Effector memory CD8-positive, alpha-beta T cell (primary cell): ENCODE measurements at regions not wholly inside any gene's neighbourhood (a gene's known extent, or its start where the extent isn't known, plus 50 kb on each side); places are given as distances from the start of the nearest gene placed in this dataset.

ENCODE experiments used
- ATAC-seq: fragments of 150-1000 bp; cut with Tn5 transposase; replicated peaks from 2 replicates; pipeline ENCODE4 v1.10.0; 2021; ENCODE audit warnings: mild to moderate bottlenecking, moderate library complexity
- DNase-seq, 3 experiments: peaks; one replicate each; pipeline ENCODE4 v3.0.0; 2021
- H3K27ac Mint-ChIP-seq, 2 donors: one replicate each; pipeline ENCODE4 v1.8.0; 2022; ENCODE audit warnings: mild to moderate bottlenecking in 2 of 2, mixed read lengths in 2 of 2, moderate library complexity in 2 of 2
- H3K27me3 Mint-ChIP-seq, 2 donors: one replicate each; pipeline ENCODE4 v1.8.0; 2022; ENCODE audit warnings: mixed read lengths in 2 of 2
- H3K36me3 Mint-ChIP-seq: one replicate; pipeline ENCODE4 v1.8.0; 2022; ENCODE audit warnings: mild to moderate bottlenecking, moderate library complexity, mixed read lengths; ENCODE audit not compliant: insufficient read depth
- H3K4me1 Mint-ChIP-seq, 2 donors: one replicate each; pipeline ENCODE4 v1.8.0; 2022; ENCODE audit warnings: low read depth in 2 of 2, mixed read lengths in 2 of 2
- H3K4me3 Mint-ChIP-seq, 2 donors: one replicate each; pipeline ENCODE4 v1.8.0; 2022; ENCODE audit warnings: mild to moderate bottlenecking in 2 of 2, mixed read lengths in 2 of 2, moderate library complexity in 2 of 2
- H3K9me3 Mint-ChIP-seq, 2 donors: one replicate each; pipeline ENCODE4 v1.8.0; 2022; ENCODE audit warnings: mixed read lengths in 2 of 2

DNA sequence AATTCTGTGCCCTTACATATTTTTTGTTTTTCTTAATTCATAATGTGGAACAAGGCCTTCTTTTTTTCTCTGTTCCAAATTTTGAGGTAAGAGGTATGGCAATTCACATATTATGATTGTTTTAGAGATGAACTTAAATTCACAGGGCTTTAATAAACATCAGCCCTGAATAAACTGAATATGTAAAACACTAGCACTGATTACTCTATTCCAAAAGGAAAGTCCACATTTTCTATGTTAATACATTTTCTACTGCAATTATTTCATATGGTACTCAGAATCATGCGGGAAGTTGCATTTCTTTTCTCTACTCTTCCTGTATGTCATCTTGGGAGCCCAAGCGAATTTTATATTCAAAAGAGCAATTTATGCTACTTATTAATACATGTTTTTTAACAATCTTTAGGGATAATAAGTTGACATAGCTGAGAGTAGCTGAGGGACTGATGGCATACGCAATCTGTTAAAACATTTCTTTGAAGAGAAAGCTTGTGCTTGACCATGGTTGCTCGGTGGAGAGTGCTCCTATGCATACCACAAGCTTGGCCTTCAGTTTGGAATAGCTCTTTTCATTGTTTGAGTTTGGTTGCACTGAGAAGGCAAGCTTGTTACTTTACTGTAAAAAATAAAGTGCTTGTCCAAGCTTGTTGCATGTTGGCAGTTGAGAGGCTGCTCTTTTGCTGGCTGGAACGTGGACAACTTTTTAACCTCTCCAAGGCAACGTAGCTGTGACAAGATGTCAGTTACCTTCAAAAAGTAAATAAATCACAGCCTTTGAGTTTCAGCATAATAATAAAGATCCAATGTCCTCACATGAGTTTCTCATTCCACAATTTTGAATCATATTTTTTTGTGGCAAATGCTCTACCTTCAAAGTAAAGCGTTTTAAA is 196.3 kb upstream of the SPRY1 start:
- ATAC-seq (no peak), DNase-seq (no peak)

DNA sequence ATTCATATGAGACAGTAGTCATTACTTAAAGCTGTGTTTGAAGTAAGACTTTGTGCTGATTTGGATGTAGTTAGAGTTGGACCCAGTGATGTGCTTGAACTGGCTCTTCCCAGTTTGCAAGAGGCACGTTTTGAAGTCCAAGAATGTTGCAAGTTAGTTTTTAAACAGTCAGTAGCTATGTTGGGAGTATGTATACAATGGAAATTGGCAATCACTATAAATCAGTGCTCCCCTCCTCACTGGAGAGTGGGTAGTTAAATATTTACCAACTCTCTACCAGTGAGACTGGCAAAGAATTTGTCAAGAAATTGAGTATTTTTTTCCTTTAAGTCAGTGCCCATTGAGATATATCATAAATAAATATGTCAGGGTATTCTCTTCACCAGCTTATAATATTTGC is 191.9 kb upstream of the SPRY1 start:
- no peaks in the 10 kb centered on the region for H3K9me3 Mint-ChIP-seq
- H3K4me3 Mint-ChIP-seq = no peak overlapping the region
- DNase-seq = no peak
- no peaks in the 10 kb centered on the region for H3K4me1 Mint-ChIP-seq
- no peak for ATAC-seq
- no peak overlapping the region for H3K27ac Mint-ChIP-seq
- no peaks in the 10 kb centered on the region for H3K36me3 Mint-ChIP-seq
- no peaks in the 10 kb centered on the region for H3K27me3 Mint-ChIP-seq

More for the DNA sequence above, 196.3 kb upstream of the SPRY1 start:
- Mint-ChIP-seq H3K9me3 (no peaks in the 10 kb centered on the region), H3K27me3 (no peaks in the 10 kb centered on the region), H3K4me3 (no peak overlapping the region), H3K27ac (no peak overlapping the region), H3K36me3 (no peaks in the 10 kb centered on the region), H3K4me1 (no peaks in the 10 kb centered on the region)

DNA sequence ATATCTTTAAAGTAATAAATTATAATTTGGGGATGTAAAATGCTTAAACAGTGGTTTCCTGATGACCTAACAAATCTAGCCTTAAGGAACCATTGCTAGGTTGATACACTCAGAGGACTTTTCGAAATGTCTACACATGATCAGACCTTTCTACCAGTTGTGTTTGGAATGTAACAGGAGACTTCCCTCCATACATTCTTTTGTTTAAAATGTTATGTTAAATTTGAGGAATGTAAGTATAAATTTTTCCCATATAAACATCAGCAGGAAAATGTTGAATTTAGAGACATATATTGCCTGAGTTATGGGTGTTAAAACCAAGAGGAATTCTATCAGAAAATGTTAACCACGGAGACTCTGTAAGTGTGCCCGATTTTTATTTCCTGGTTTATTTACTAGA is 190.6 kb upstream of the SPRY1 start:
- Mint-ChIP-seq H3K9me3 (no peaks in the 10 kb centered on the region), H3K27me3 (no peaks in the 10 kb centered on the region), H3K4me3 (no peak overlapping the region), H3K36me3 (no peaks in the 10 kb centered on the region), H3K4me1 (no peaks in the 10 kb centered on the region), H3K27ac (no peak overlapping the region)
- no peak for DNase-seq
- ATAC-seq = no peak

DNA sequence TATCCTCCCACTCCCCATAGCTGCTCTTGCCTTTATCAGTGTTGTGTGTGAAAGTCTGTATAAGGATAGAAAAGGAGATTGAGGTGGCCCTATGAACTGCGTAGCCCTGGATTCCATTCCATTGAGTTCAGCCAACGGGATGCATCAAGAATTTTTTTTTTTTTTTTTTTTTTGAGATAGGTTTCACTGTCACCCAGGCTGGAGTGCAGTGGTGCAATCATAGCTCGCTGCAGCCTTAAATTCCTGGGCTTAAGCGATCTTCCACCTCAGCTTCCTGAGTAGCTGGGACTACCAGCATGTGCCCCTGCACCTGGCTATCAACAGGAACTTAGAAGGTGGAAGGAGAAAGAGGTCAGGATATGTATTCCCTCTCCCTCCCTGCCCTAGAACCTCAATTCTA is 187.2 kb upstream of the SPRY1 start:
- Mint-ChIP-seq H3K36me3 (no peaks in the 10 kb centered on the region), H3K4me1 (no peaks in the 10 kb centered on the region), H3K27ac (no peak overlapping the region), H3K4me3 (no peak overlapping the region), H3K9me3 (no peaks in the 10 kb centered on the region), H3K27me3 (no peaks in the 10 kb centered on the region)
- DNase-seq = no peak
- no peak for ATAC-seq

DNA sequence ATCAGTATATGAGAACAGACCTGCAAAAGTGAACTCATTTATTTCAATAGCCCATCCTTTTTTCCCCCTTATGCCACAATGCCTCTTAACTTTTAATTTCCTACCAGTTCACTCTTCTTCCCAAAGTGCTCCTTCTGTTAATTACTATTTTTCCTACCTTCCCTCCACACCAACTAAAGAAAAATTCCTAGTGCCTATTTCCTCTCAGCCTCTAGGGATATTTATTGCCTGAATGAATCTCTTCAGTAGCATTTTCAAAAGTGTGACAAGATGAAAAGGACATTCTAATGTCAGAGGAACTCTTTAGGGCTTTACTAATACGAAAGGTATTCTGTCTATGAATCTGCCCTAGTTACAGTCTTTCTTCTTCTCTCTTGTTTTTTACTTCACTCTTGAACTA is 181.1 kb upstream of the SPRY1 start:
- no peaks in the 10 kb centered on the region for H3K27me3 Mint-ChIP-seq
- no peaks in the 10 kb centered on the region for H3K4me1 Mint-ChIP-seq
- H3K9me3 Mint-ChIP-seq = no peaks in the 10 kb centered on the region
- ATAC-seq (no peak), DNase-seq (no peak)
- H3K4me3 Mint-ChIP-seq = no peak overlapping the region
- H3K27ac Mint-ChIP-seq = no peak overlapping the region
- no peaks in the 10 kb centered on the region for H3K36me3 Mint-ChIP-seq

DNA sequence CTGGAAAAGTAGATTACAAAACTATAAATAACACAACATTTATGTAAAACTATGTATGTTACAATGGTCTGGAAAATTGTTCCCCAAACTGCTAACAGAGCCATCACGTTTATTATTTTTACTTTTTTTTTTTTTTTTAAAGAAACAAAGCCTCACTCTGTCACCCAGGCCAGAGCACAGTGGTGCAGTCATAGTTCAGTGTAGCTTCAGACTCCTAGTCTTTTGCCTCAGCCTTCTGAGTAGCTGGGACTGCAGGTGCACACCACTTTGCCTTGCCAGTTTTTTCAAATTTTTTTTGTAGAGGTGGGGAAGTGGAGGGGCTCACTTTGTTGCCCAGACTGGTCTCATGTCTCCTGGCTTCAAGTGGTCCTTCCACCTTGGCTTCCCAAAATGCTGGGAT is 180.1 kb upstream of the SPRY1 start:
- Mint-ChIP-seq H3K27ac (no peak overlapping the region), H3K4me1 (no peaks in the 10 kb centered on the region), H3K4me3 (no peak overlapping the region), H3K36me3 (no peaks in the 10 kb centered on the region), H3K9me3 (no peaks in the 10 kb centered on the region), H3K27me3 (no peaks in the 10 kb centered on the region)
- ATAC-seq (no peak), DNase-seq (no peak)

DNA sequence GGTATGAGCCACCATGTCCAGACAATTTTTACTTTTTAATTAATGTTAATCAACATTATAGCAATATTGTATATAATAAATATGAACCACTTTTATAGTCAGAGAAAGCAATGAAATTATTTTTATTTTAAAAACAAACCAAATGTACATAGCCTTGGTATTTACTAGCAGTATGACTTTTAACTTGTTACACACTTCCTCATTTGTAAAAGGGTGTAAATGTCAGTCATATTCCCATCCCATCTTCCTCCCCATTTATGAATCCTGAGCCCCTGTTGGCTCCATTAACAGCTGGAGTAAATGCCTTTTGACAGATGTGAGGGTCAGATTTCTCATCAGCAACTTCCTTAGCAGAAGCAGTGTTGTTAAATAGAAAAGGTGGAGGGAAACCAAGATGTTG is 179.6 kb upstream of the SPRY1 start:
- Mint-ChIP-seq H3K4me3 (no peak overlapping the region), H3K27ac (no peak overlapping the region), H3K9me3 (no peaks in the 10 kb centered on the region), H3K4me1 (no peaks in the 10 kb centered on the region), H3K36me3 (no peaks in the 10 kb centered on the region), H3K27me3 (no peaks in the 10 kb centered on the region)
- no peak for DNase-seq
- no peak for ATAC-seq

DNA sequence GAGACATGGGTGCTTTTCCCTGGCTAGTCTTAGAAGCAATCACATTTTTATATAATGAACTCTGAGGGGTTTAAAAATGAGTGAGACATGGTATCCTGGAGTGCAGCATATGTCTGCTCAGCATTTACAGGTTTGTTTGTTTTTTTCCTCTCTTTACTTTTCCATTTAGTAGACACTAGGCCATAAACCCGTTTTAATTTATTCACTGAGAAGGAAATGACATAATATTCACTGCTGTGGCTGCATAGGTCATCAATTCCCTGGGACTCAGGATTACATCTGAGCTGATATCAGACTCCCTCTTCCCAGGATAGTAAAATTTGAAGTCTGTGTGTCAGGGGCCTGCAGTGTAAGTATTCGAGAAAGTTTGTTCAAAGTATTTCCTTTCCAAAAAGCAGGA is 178.9 kb upstream of the SPRY1 start:
- DNase-seq = no peak

DNA sequence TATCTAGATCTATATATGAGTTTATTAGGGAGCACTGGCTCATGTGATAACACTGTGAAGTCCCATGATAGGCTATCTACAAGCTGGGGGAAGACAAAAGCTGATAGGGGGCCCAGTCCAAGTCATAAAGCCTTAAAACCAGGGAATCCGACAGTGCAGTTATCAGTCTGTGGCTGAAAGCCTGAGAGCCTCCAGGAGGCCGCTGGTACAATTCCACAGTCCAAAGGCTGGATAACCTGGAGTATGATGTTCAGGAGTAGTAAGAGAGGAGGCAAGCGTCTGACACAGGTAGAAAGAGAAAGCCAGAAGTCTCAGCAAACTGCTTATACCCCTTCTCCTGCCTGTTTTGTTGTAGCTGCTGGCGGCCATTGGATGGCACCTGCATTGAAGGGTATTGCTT is 177.6 kb upstream of the SPRY1 start:
- H3K27me3 Mint-ChIP-seq = no peaks in the 10 kb centered on the region
- H3K36me3 Mint-ChIP-seq = no peaks in the 10 kb centered on the region
- no peaks in the 10 kb centered on the region for H3K4me1 Mint-ChIP-seq
- DNase-seq (no peak), ATAC-seq (no peak)
- no peak overlapping the region for H3K4me3 Mint-ChIP-seq
- H3K9me3 Mint-ChIP-seq = no peaks in the 10 kb centered on the region
- H3K27ac Mint-ChIP-seq = no peak overlapping the region

More for the DNA sequence above, 178.9 kb upstream of the SPRY1 start:
- no peaks in the 10 kb centered on the region for H3K4me1 Mint-ChIP-seq
- no peak for ATAC-seq
- no peak overlapping the region for H3K27ac Mint-ChIP-seq
- no peaks in the 10 kb centered on the region for H3K9me3 Mint-ChIP-seq
- H3K36me3 Mint-ChIP-seq = no peaks in the 10 kb centered on the region
- H3K4me3 Mint-ChIP-seq = no peak overlapping the region
- no peaks in the 10 kb centered on the region for H3K27me3 Mint-ChIP-seq

DNA sequence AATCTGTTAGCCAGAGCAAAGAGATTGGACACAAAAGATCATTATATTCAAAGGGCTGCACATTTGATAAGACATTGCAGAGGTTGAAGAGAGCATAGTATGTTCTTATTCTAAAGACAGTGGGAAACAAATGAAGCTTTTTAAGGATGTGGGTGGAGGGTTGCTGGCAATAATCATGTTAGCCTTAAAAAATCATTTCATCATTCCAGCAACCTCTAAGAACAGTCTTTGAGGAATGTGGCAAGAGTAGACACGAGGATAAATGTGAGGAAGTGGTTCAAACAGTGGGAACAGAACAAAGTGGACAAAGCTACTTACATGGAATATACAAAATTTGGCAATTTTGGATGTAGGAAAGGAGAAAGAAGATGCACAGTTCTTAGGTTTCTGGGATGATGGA is 167.3 kb upstream of the SPRY1 start:
- H3K27me3 Mint-ChIP-seq = no peaks in the 10 kb centered on the region
- H3K4me3 Mint-ChIP-seq = no peak overlapping the region
- H3K27ac Mint-ChIP-seq = no peak overlapping the region
- H3K4me1 Mint-ChIP-seq = no peaks in the 10 kb centered on the region
- no peak for DNase-seq
- H3K36me3 Mint-ChIP-seq = no peaks in the 10 kb centered on the region
- no peaks in the 10 kb centered on the region for H3K9me3 Mint-ChIP-seq
- no peak for ATAC-seq

DNA sequence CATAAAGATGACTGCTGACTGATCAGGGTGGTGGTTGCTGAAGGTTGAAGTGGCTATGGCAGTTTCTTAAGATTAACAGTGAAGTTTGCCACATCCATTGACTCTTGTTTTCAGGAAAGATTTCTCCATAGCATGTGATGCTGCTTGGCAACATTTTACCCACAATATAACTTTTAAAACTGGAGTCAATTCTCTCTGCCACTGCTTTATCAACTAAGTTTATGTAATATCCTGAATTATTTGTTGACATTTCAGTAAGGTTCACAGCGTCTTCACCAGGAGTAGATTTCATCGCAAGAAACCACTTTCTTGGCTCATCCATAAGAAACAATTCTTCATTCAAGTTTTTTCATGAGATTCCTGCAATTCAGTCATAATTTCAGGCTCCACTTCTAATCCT is 166.5 kb upstream of the SPRY1 start:
- no peak for ATAC-seq
- no peak overlapping the region for H3K4me3 Mint-ChIP-seq
- no peaks in the 10 kb centered on the region for H3K4me1 Mint-ChIP-seq
- no peaks in the 10 kb centered on the region for H3K27me3 Mint-ChIP-seq
- no peaks in the 10 kb centered on the region for H3K9me3 Mint-ChIP-seq
- no peaks in the 10 kb centered on the region for H3K36me3 Mint-ChIP-seq
- H3K27ac Mint-ChIP-seq = no peak overlapping the region
- no peak for DNase-seq

DNA sequence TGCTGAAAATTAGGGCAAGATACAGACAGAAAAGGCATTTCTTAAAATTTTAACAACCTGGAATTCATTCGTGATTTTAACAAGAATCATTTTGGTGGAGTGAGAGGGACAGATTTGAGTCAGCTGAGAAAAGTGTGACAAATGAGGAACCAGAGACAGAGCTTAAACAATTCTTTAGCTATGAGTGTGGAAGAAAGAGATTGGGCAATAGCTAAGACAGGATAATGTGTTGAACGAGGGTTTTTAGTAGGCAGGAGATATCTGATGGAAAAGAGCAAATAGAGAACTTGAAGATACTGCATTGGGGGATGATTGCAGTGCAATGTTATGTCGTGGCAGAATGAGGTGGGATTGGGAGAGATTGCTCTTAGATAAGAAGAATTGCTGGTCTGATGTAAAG is 164.2 kb upstream of the SPRY1 start:
- no peaks in the 10 kb centered on the region for H3K9me3 Mint-ChIP-seq
- H3K4me3 Mint-ChIP-seq = no peak overlapping the region
- no peaks in the 10 kb centered on the region for H3K36me3 Mint-ChIP-seq

DNA sequence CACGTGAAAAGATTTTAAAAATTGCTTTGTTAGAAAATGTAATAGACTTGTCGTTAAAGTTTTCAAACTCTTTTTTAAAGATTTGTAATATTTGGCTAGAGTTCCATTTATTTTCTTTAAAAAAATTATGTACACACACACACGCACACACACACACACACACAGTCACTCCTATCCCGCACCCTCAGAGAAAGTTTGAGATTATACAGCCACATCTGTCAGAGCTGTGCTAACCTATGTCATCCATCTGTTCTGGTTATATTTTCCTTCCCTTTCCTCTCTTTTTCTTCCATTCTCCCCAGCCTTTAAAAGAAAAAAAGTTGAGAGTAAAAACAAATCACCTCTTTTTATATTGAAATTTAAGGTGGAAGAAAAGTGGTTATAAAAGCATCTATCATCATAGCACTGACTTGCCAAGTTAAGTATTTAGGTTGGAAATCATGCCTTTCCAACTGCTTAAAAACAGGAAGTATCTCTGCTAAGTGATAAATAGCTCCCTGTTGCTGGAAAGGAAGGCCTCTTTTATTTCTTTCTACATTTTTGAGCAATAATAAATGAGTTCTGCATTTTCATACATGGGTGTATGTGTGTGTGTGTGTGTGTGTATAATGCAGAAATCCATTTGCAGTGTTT is 163.3 kb upstream of the SPRY1 start:
- Mint-ChIP-seq H3K27ac (no peak overlapping the region), H3K9me3 (no peaks in the 10 kb centered on the region), H3K4me1 (no peaks in the 10 kb centered on the region), H3K36me3 (no peaks in the 10 kb centered on the region), H3K27me3 (no peaks in the 10 kb centered on the region), H3K4me3 (no peak overlapping the region)
- ATAC-seq = no peak
- no peak for DNase-seq

More for the DNA sequence above, 164.2 kb upstream of the SPRY1 start:
- H3K27me3 Mint-ChIP-seq = no peaks in the 10 kb centered on the region
- H3K27ac Mint-ChIP-seq = no peak overlapping the region
- ATAC-seq (no peak), DNase-seq (no peak)
- H3K4me1 Mint-ChIP-seq = no peaks in the 10 kb centered on the region

DNA sequence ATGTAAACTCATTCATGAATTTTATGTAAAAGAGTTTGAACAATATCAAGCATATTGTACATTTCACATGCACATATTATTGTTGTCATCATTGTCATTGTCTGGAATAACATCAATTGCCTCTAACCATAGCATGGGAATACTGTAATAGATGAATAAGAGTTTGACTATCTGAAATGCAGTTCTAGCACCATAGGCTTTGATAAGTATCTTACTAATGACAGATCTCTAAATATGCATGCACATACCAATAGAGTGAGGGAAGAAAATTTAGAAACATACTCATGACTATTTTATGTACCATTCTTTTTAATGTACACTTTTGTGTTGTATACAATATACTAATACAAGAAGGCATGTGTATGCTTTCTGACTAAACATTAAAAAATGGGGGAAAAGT is 161.6 kb upstream of the SPRY1 start:
- ATAC-seq = no peak
- H3K27ac Mint-ChIP-seq = no peak overlapping the region
- H3K27me3 Mint-ChIP-seq = no peaks in the 10 kb centered on the region
- H3K4me3 Mint-ChIP-seq = no peak overlapping the region
- H3K36me3 Mint-ChIP-seq = no peaks in the 10 kb centered on the region
- peaks cover 3 to 5% of the 10 kb centered on the region in 2 donors for H3K9me3 Mint-ChIP-seq
- no peak for DNase-seq
- no peaks in the 10 kb centered on the region for H3K4me1 Mint-ChIP-seq
